Left forelimb (tissue), 1 donor: ENCODE measurements at regions not wholly inside any gene's neighbourhood (a gene's known extent, or its start where the extent isn't known, plus 50 kb on each side); places are given as distances from the start of the nearest gene placed in this dataset.

ENCODE experiments used
- DNase-seq: peaks from one replicate; pipeline ENCODE4 v3.0.0-alpha.2; 2018; ENCODE audit warnings: low spot score

GRCh38 chr5:172569861-172570558 lies 71.1 kb upstream of the NEURL1B start:
- no peak for DNase-seq

GRCh38 chr5:172568308-172568910 lies 72.7 kb upstream of the NEURL1B start:
- DNase-seq = no peak

- DNase-seq = no peak
These were observed 73.2 kb upstream of the NEURL1B start for GRCh38 chr5:172567843-172568242.

- DNase-seq = no peak
These were observed 73.8 kb upstream of the NEURL1B start for GRCh38 chr5:172567294-172567693.

- DNase-seq = no peak
These were observed 75.0 kb upstream of the NEURL1B start for GRCh38 chr5:172565931-172566665.

GRCh38 chr5:172565455-172565854 lies 75.6 kb upstream of the NEURL1B start:
- DNase-seq = no peak

- DNase-seq = no peak
These were observed 76.2 kb upstream of the NEURL1B start for GRCh38 chr5:172564883-172565282.

- DNase-seq = no peak
These were observed 76.9 kb upstream of the NEURL1B start for GRCh38 chr5:172564188-172564587.

GRCh38 chr5:172562443-172562842 lies 78.6 kb upstream of the NEURL1B start:
- no peak for DNase-seq

GRCh38 chr5:172561151-172561550 lies 79.9 kb upstream of the NEURL1B start:
- no peak for DNase-seq

- no peak for DNase-seq
These were observed 81.8 kb upstream of the NEURL1B start for GRCh38 chr5:172559004-172559932.

GRCh38 chr5:172558076-172558976 lies 82.7 kb upstream of the NEURL1B start:
- DNase-seq = no peak

GRCh38 chr5:172556971-172557461 lies 84.0 kb upstream of the NEURL1B start:
- no peak for DNase-seq

- no peak for DNase-seq
These were observed 84.8 kb upstream of the NEURL1B start for GRCh38 chr5:172556262-172556661.

- no peak for DNase-seq
These were observed 86.5 kb upstream of the NEURL1B start for GRCh38 chr5:172554562-172554961.

GRCh38 chr5:172553903-172554302 lies 87.2 kb upstream of the NEURL1B start:
- DNase-seq = no peak

GRCh38 chr5:172553167-172553566 lies 87.9 kb upstream of the NEURL1B start:
- DNase-seq = no peak

GRCh38 chr5:172550996-172551395 lies 90.1 kb upstream of the NEURL1B start:
- DNase-seq = no peak

- no peak for DNase-seq
These were observed 90.8 kb upstream of the NEURL1B start for GRCh38 chr5:172550096-172550765.

- no peak for DNase-seq
These were observed 91.4 kb upstream of the NEURL1B start for GRCh38 chr5:172549696-172550095.
